Ureter (tissue), 1 donor: ENCODE measurements at regions not wholly inside any gene's neighbourhood (a gene's known extent, or its start where the extent isn't known, plus 50 kb on each side); places are given as distances from the start of the nearest gene placed in this dataset.

Experiments
- DNase-seq: peaks from one replicate; pipeline ENCODE4 v3.0.0-alpha.2; 2020; ENCODE audit warnings: low spot score
- donor health status: DM: yes; HTN: yes; CAD: no.

GRCh38 chr9:95822583-95823431, 52.7 kb upstream of the ERCC6L2 start:
- DNase-seq, result no peak

GRCh38 chr9:95822015-95822414, 53.5 kb upstream of the ERCC6L2 start:
- DNase-seq, result no peak

- no peak for DNase-seq
Observed at GRCh38 chr9:95820074-95820473, 55.4 kb upstream of the ERCC6L2 start.

GRCh38 chr9:95819636-95820035, 55.9 kb upstream of the ERCC6L2 start:
- DNase-seq, result no peak

GRCh38 chr9:95817205-95817604, 58.3 kb upstream of the ERCC6L2 start:
- no peak for DNase-seq

- DNase-seq, result no peak
Observed at GRCh38 chr9:95816716-95817115, 58.8 kb upstream of the ERCC6L2 start.

- DNase-seq, result no peak
Observed at GRCh38 chr9:95815961-95816360, 59.5 kb upstream of the ERCC6L2 start.

- DNase-seq, result no peak
Observed at GRCh38 chr9:95815133-95815532, 60.4 kb upstream of the ERCC6L2 start.

- DNase-seq, result no peak
Observed at GRCh38 chr9:95813923-95814322, 61.6 kb upstream of the ERCC6L2 start.

- no peak for DNase-seq
Observed at GRCh38 chr9:95810814-95811213, 64.7 kb upstream of the ERCC6L2 start.

- no peak for DNase-seq
Observed at GRCh38 chr9:95810133-95810532, 65.4 kb upstream of the ERCC6L2 start.

- no peak for DNase-seq
Observed at GRCh38 chr9:95809686-95810085, 65.8 kb upstream of the ERCC6L2 start.

- DNase-seq, result no peak
Observed at GRCh38 chr9:95808011-95808410, 67.5 kb upstream of the ERCC6L2 start.

GRCh38 chr9:95807326-95807947, 68.1 kb upstream of the ERCC6L2 start:
- DNase-seq, result no peak

- DNase-seq, result no peak
Observed at GRCh38 chr9:95803197-95803596, 72.3 kb upstream of the ERCC6L2 start.

GRCh38 chr9:95801797-95802196, 73.7 kb upstream of the ERCC6L2 start:
- no peak for DNase-seq

GRCh38 chr9:95796029-95796428, 79.5 kb upstream of the ERCC6L2 start:
- DNase-seq, result no peak

- DNase-seq, result no peak
Observed at GRCh38 chr9:95793924-95794828, 81.3 kb upstream of the ERCC6L2 start.

GRCh38 chr9:95791695-95792094, 83.8 kb upstream of the ERCC6L2 start:
- DNase-seq, result no peak

GRCh38 chr9:95791286-95791685, 84.2 kb upstream of the ERCC6L2 start:
- no peak for DNase-seq

- DNase-seq, result no peak
Observed at GRCh38 chr9:95788521-95788991, 86.9 kb upstream of the ERCC6L2 start.

GRCh38 chr9:95788021-95788420, 87.5 kb upstream of the ERCC6L2 start:
- DNase-seq, result no peak
